Femur (tissue), 1 donor: ENCODE measurements at regions not wholly inside any gene's neighbourhood (a gene's known extent, or its start where the extent isn't known, plus 50 kb on each side); places are given as distances from the start of the nearest gene placed in this dataset.
A peak's percentile ranks its signal among the peaks of the same experiment; 100 is the strongest.

ENCODE experiments used
- DNase-seq: peaks from one replicate; pipeline ENCODE4 v3.0.0-alpha.2; 2017

GRCh38 chr3:156620901-156621300, 53.5 kb upstream of the TIPARP start:
- DNase-seq, result no peak

DNA sequence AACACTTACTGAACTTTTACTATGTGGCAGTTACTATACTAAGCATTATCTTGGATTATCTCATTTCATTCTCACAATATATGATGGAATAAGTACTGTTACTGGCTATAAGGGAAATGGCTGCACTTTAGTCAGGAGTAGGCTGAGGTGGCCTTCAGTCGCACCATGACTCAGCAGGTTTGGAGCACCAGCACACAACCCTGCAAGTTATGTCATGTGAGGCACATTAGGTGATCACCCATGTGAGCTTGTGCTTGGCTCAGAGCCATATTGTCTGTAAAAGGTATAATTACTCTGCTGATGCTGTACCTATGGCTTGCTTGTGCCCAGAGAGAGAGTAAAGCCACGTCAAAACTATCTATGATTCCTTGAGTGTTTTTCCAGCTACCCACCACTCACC, 54.1 kb upstream of the TIPARP start:
- no peak for DNase-seq

DNA sequence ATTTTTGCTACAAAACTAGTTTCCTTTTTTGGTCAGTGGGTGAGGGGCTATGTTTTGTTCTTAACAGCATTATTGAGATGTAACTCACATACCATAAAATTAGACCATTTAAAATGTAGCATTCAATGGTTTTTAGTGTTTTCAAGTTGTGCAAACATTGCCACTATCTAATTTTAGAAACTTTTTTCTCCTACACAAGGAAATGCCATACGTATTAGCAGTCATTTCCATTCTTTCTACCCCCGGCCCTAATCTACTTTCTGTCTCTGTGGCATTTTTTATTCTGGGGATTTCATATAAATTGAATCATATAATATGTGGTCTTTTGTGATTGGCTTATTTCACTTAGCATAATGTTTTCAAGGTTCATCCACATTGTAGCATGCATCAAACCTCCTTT, 55.0 kb upstream of the TIPARP start:
- DNase-seq, result no peak

DNA sequence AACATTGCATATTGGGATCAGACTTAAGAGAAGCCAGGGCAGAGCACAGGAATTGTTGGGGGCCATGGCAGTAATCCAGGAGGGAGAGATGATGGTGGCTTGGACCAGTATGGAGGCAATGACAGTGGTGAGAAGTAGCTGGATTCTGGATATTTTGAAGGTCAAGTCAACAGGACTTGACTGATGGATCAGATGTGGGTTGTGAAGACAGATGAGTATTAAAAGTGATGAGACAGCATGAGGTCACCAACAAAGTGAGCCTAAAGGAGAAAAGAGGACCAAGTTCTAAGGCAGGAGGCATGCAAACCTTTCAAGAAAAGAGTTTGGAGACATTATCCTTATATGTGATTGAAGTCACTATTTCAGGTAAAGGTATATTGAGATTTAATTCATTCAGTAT, 56.6 kb upstream of the TIPARP start:
- DNase-seq, result no peak

DNA sequence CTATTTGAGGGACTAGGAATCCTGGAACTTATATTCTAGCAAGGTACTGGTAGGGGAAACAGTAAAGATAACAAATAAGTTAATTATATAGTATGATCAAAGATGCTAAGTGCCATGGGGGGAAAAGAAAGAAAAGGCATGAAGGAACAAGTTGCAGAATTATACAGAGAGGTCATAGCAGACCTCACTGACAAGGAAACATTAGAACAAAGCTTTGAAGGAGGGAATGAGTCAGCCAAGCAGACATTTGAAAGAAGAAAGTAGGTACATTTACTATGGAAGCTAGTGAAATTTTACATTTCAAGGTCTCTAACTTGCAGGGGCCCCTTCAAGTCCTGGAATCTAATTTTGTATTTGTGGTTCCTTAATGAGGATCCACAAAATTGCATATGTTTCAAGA, 57.2 kb upstream of the TIPARP start:
- no peak for DNase-seq

DNA sequence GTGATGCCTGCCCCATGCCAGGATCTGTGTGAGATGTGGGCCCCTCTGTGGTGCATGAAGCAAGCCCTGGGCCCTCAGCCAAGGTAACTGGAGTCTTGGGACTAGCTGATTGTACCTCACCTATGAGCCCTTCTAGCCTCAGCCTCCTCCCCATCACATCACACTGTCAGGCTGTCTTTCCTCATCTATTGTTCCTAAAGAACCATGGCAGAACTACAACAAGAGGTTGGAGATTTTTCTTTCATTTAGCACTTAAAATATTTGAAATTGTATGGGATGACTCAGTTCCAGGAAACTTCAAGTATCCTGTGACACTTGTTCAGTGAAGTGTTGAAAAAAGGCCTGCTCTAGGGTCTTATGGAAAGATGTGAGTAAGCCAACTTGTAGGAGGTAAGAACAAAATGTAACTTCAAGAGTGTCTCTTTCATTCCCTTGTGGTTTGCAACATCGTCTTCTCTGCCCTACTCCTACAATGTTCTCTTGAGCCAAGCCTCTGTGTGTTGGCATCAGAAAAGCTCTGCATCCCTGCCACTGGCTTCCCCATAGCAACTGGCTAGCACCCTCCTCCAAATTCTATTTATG, 58.7 kb upstream of the TIPARP start:
- DNase-seq, result no peak

DNA sequence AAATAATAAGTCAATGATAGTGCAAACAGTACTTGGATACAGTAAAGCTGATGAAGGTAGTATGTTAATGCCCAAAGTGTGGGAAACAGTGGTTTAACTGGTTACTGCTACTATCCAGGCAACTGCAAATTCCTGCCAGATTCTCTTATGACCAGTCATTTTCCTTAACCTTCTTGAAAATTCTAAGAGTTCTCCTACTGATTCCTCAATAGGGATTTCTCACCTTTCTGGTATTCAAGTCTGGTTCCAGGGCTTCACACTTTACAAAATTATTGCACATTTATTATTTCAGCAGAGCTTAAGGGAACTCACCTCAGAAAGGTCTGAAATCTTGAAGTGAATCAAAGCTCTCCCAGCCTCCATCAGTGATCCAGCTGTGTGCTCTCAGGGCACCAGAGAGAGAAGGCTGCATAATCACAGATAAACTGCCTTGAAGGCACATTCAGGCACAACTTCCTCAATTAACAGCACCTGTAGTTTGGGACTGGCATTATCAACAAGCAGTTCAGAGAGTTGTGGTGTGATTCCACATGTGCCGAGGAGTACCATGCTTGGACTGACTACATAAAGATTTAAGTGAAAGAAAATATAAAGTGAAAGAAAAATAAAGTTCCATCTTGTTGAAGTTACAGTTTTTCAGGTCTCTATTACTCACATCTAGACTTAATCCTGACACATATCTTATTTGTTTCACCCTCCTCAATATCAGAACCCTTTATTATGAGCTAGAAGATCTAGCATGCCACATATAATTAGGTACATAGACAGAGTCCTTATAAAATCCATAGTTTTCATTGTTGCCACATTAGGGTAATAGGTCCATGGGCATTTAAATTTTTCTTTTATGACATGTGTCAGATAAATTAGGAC, 59.5 kb upstream of the TIPARP start:
- no peak for DNase-seq

DNA sequence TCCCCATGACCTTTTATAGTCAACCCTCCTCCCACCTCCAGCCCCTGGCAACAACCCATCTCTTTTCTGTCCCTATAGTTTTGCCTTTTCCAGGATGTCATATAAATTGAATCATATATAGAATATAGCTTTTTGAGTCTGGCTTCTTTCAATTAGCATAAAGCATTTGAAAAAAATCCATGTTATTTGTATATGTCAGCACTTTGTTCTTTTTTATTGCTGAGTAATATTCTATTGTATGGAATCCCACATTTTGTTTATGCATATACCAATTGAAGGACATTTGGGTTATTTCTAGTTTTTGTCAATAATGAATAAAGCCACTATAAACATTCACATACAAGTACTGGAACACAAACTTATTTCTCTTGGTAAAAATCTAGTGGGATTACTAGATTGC, 58.0 kb upstream of the SSR3 start:
- no peak for DNase-seq

DNA sequence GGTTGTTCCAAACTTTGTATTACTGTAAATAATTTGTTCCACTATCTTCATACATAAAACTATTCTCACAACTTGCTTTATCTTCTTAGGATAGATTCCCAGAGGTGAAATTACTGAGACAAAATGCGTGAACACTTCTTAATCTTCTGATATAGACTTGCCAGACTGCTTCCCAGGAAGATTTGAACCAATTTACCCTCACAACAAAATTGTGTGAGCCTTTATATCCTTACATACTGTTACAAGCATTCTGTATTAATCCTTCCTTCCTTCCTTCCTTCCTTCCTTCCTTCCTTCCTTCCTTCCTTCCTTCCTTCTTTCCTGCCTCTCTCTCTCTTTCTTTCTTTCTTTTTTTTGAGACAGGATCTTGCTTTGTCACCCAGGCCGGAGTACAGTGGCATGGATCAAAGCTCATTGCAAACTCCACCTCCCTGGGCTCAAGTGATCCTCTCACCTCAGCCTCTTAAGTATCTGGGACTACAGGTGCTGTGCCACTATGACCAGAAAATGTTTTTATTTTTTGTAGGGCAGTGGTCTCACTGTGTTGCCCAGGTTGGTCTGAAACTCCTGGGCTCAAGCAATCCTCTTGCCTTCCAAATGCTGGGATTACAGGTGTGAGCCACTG, 57.1 kb upstream of the SSR3 start:
- DNase-seq, result no peak

- no peak for DNase-seq
Measured at GRCh38 chr3:156610154-156610553, 55.2 kb upstream of the SSR3 start.

DNA sequence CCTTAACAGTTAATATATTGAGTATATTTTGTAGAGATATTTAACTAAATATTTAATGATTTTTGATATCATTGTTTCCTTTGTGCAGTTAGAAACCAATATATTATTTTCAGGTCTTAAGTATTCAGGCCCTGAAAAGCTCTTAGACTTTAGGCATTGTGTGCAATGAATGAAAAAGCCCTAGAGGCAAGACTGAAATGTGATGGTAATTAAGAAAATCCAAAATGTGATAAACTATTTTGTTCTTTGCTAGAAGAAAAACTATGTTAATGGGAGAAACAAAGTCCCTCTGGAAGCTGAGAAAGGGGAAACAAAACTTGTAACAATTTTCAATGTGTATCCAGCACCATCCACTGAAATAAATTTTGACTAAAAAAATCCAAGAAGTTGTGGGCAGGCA, 54.6 kb upstream of the SSR3 start:
- DNase-seq, result no peak

GRCh38 chr3:156608601-156609514, 53.9 kb upstream of the SSR3 start:
- DNase-seq, result no peak

GRCh38 chr3:156606729-156607128, 51.8 kb upstream of the SSR3 start:
- DNase-seq, result no peak

- DNase-seq, result peak; percentile 79
Measured at GRCh38 chr3:156605686-156606605, 51.0 kb upstream of the SSR3 start.

- no peak for DNase-seq
Measured at GRCh38 chr3:156604642-156605144, 49.8 kb upstream of the SSR3 start.
